ENCODE measurements at regions not wholly inside any gene's neighbourhood (a gene's known extent, or its start where the extent isn't known, plus 50 kb on each side); places are given as distances from the start of the nearest gene placed in this dataset.

- H3K27ac Mint-ChIP-seq, result no peak overlapping the region
- intact Hi-C loops (cut with micrococcal nuclease), result no loop called here
Observed at GRCh38 chr9:4375424-4376200, 75.7 kb upstream of the GLIS3 start.

GRCh38 chr9:4371108-4371507 lies 71.2 kb upstream of the GLIS3 start:
- Histone ChIP-seq H3K4me3 (replicated peaks in 1 of 3; ENCODE audit: low read depth in 2 of 3, low read length in 3 of 3) (no peak overlapping the region), H3K9me3 (replicated peaks in 1 of 2; ENCODE audit: control insufficient read depth in 1 of 2, insufficient read depth in 1 of 2, low read length in 2 of 2) (no peaks in the 10 kb centered on the region), H2AFZ (ENCODE audit: insufficient read depth, low read depth, low read length, poor library complexity, severe bottlenecking) (no peak overlapping the region), H3K27ac (ENCODE audit: low read depth in 1 of 2, low read length in 2 of 2) (no peak overlapping the region), H3K4me1 (ENCODE audit: control insufficient read depth in 1 of 2, insufficient read depth in 2 of 2, low read length in 2 of 2) (no peaks in the 10 kb centered on the region), H3K9ac (ENCODE audit: insufficient read depth, low read length, poor library complexity, severe bottlenecking) (no peak overlapping the region), H3K79me2 (ENCODE audit: insufficient read depth, low read length) (no peaks in the 10 kb centered on the region), H3K27me3 (ENCODE audit: control insufficient read depth in 2 of 2, insufficient read depth in 2 of 2, low read length in 2 of 2) (peaks cover 0 to 2% of the 10 kb centered on the region in 2 donors), H3K4me2 (replicated peaks; ENCODE audit: extremely low read depth, low read length, poor library complexity, severe bottlenecking) (no peak overlapping the region), H4K20me1 (ENCODE audit: insufficient read depth, low read length) (no peaks in the 10 kb centered on the region), H3K36me3 (replicated peaks in 1 of 2; ENCODE audit: control insufficient read depth in 1 of 2, insufficient read depth in 2 of 2, low read length in 2 of 2) (no peaks in the 10 kb centered on the region)
- Mint-ChIP-seq H3K27me3 (ENCODE audit: low read depth in 3 of 3) (peaks cover 0 to 7% (median 4%) of the 10 kb centered on the region in 3 donors), H3K4me1 (no peaks in the 10 kb centered on the region), H3K27ac (no peak overlapping the region), H3K36me3 (no peaks in the 10 kb centered on the region), H3K9me3 (no peaks in the 10 kb centered on the region), H3K4me3 (no peak overlapping the region)
- WGBS (ENCODE audit: insufficient coverage), result 90% methylated on average over 1 of the region's 5 CpGs
- TF ChIP-seq CTCF (IDR thresholded peaks at IDR 0.05), result no peak
- intact Hi-C loops (cut with micrococcal nuclease), result no loop called here
- no peak for DNase-seq

More at GRCh38 chr9:4375424-4376200, 75.7 kb upstream of the GLIS3 start:
- H3K9me3 Mint-ChIP-seq, result no peaks in the 10 kb centered on the region
- DNase-seq, result no peak
- H3K27me3 ChIP-seq (ENCODE audit: control insufficient read depth in 2 of 2, insufficient read depth in 2 of 2, low read length in 2 of 2), result peaks cover 0 to 2% of the 10 kb centered on the region in 2 donors
- H4K20me1 ChIP-seq (ENCODE audit: insufficient read depth, low read length), result no peaks in the 10 kb centered on the region
- no peak overlapping the region for H3K27ac ChIP-seq (ENCODE audit: low read depth in 1 of 2, low read length in 2 of 2)
- WGBS (ENCODE audit: insufficient coverage), result 91% methylated on average over 2 of the region's 7 CpGs
- no peaks in the 10 kb centered on the region for H3K9me3 ChIP-seq (replicated peaks in 1 of 2; ENCODE audit: control insufficient read depth in 1 of 2, insufficient read depth in 1 of 2, low read length in 2 of 2)
- H3K27me3 Mint-ChIP-seq (ENCODE audit: low read depth in 3 of 3), result peaks cover 2 to 7% (median 7%) of the 10 kb centered on the region in 3 donors
- no peak for TF ChIP-seq CTCF (IDR thresholded peaks at IDR 0.05)
- H2AFZ ChIP-seq (ENCODE audit: insufficient read depth, low read depth, low read length, poor library complexity, severe bottlenecking), result no peak overlapping the region
- H3K4me2 ChIP-seq (replicated peaks; ENCODE audit: extremely low read depth, low read length, poor library complexity, severe bottlenecking), result no peak overlapping the region
- no peaks in the 10 kb centered on the region for H3K4me1 ChIP-seq (ENCODE audit: control insufficient read depth in 1 of 2, insufficient read depth in 2 of 2, low read length in 2 of 2)
- H3K4me1 Mint-ChIP-seq, result no peaks in the 10 kb centered on the region
- no peak overlapping the region for H3K9ac ChIP-seq (ENCODE audit: insufficient read depth, low read length, poor library complexity, severe bottlenecking)
- H3K36me3 Mint-ChIP-seq, result no peaks in the 10 kb centered on the region
- no peaks in the 10 kb centered on the region for H3K36me3 ChIP-seq (replicated peaks in 1 of 2; ENCODE audit: control insufficient read depth in 1 of 2, insufficient read depth in 2 of 2, low read length in 2 of 2)
- H3K4me3 Mint-ChIP-seq, result no peak overlapping the region
- H3K4me3 ChIP-seq (replicated peaks in 1 of 3; ENCODE audit: low read depth in 2 of 3, low read length in 3 of 3), result no peak overlapping the region
- H3K79me2 ChIP-seq (ENCODE audit: insufficient read depth, low read length), result no peaks in the 10 kb centered on the region

All from CD14-positive monocyte (primary cell).